Activated T-cell treated with anti-CD3 and anti-CD28 coated beads, Interleukin-2, amount 50 U/mL, for 24 hours (primary cell): ENCODE measurements at regions not wholly inside any gene's neighbourhood (a gene's known extent, or its start where the extent isn't known, plus 50 kb on each side); places are given as distances from the start of the nearest gene placed in this dataset.

Experiments
- DNase-seq: peaks from one replicate; pipeline ENCODE4 v3.0.0-alpha.2; 2020
- H3K27ac Mint-ChIP-seq: 2 replicates; pipeline ENCODE4 v1.8.0; 2020; ENCODE audit warnings: mild to moderate bottlenecking, mixed read lengths
- H3K27me3 Mint-ChIP-seq: 2 replicates; pipeline ENCODE4 v1.8.0; 2020; ENCODE audit warnings: mixed read lengths
- H3K36me3 Mint-ChIP-seq: 2 replicates; pipeline ENCODE4 v1.8.0; 2020; ENCODE audit warnings: low read depth, mixed read lengths
- H3K4me1 Mint-ChIP-seq: 2 replicates; pipeline ENCODE4 v1.8.0; 2020; ENCODE audit warnings: low read depth, mixed read lengths
- H3K4me3 Mint-ChIP-seq: 2 replicates; pipeline ENCODE4 v1.8.0; 2020; ENCODE audit warnings: mild to moderate bottlenecking, moderate library complexity, mixed read lengths
- H3K9me3 Mint-ChIP-seq: 2 replicates; pipeline ENCODE4 v1.8.0; 2020; ENCODE audit warnings: mixed read lengths

GRCh38 chr13:76777096-76777495 is 109.1 kb downstream of the KCTD12 start:
- Mint-ChIP-seq H3K9me3 (no peaks in the 10 kb centered on the region), H3K27ac (no peak overlapping the region), H3K4me3 (no peak overlapping the region), H3K27me3 (peaks cover 7% of the 10 kb centered on the region), H3K4me1 (no peaks in the 10 kb centered on the region), H3K36me3 (no peaks in the 10 kb centered on the region)
- no peak for DNase-seq

GRCh38 chr13:76775088-76775740 is 111.0 kb downstream of the KCTD12 start:
- H3K27me3 Mint-ChIP-seq: peaks cover 2% of the 10 kb centered on the region
- no peaks in the 10 kb centered on the region for H3K9me3 Mint-ChIP-seq
- no peak overlapping the region for H3K27ac Mint-ChIP-seq
- H3K4me1 Mint-ChIP-seq: no peaks in the 10 kb centered on the region
- H3K4me3 Mint-ChIP-seq: no peak overlapping the region
- no peaks in the 10 kb centered on the region for H3K36me3 Mint-ChIP-seq
- no peak for DNase-seq

DNA sequence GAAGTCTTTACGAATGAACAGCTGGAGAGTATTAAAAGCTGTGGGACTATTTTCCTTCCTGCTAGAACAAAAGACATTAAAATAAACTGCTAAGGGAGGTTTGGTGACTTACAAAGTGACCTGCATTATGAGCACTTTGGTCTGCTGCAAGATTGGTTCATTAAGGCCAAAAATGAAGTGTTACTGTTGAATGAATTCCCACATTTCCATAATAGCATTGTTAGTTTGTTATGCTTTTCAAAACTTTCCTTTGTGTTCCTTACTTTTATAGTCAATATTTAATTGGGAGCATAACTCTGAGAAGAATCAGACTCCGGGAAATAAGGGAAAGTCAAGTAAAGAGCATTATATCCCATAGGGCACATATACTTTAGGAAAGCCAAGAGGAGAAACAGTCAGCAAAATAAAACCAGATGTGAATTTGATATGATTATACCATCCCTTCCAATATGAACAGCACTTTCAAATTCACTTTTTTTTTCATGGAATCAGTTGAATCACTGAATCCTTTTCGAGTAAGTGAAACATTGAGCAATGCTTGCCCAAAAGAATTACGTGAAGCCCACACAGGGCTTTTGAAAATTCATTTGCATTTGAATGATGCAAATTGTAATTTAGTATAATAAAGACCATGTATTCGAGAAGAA is 112.6 kb downstream of the KCTD12 start:
- Mint-ChIP-seq H3K4me1 (peaks cover 13% of the 10 kb centered on the region), H3K9me3 (no peaks in the 10 kb centered on the region), H3K27me3 (no peaks in the 10 kb centered on the region), H3K4me3 (no peak overlapping the region), H3K36me3 (no peaks in the 10 kb centered on the region), H3K27ac (no peak overlapping the region)
- DNase-seq: no peak

GRCh38 chr13:76772241-76772640 is 114.0 kb downstream of the KCTD12 start:
- peaks cover 3% of the 10 kb centered on the region for H3K27me3 Mint-ChIP-seq
- H3K4me1 Mint-ChIP-seq: peaks cover 14% of the 10 kb centered on the region
- no peak for DNase-seq
- no peaks in the 10 kb centered on the region for H3K36me3 Mint-ChIP-seq
- H3K4me3 Mint-ChIP-seq: no peak overlapping the region
- no peaks in the 10 kb centered on the region for H3K9me3 Mint-ChIP-seq
- H3K27ac Mint-ChIP-seq: no peak overlapping the region

GRCh38 chr13:76769271-76769791 is 116.9 kb downstream of the KCTD12 start:
- Mint-ChIP-seq H3K27ac (no peak overlapping the region), H3K27me3 (peaks cover 3% of the 10 kb centered on the region), H3K4me3 (no peak overlapping the region), H3K9me3 (no peaks in the 10 kb centered on the region), H3K36me3 (no peaks in the 10 kb centered on the region), H3K4me1 (peaks cover 14% of the 10 kb centered on the region)
- DNase-seq: no peak

DNA sequence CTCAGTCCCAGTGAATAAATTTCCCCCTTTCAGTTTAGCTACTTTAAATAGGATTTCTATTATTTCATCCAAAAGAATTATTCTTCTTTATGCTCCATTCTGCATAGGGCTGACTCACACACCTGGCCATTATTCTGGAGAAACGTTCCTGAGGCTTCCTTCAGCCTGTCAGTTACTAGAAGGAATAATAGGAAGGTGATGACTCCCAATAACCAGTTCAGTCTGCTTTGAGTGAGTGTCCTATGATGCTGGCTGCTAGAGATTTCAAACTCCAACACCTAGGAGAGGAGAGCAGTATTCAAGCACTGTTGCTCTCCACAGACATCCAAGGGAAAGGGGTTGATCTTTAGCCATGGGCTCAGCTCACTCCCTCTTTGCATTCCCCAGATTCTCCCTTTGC is 117.8 kb downstream of the KCTD12 start:
- DNase-seq: no peak
- Mint-ChIP-seq H3K27me3 (peaks cover 3% of the 10 kb centered on the region), H3K36me3 (no peaks in the 10 kb centered on the region), H3K4me1 (peaks cover 14% of the 10 kb centered on the region), H3K4me3 (no peak overlapping the region), H3K27ac (no peak overlapping the region), H3K9me3 (no peaks in the 10 kb centered on the region)

GRCh38 chr13:76764916-76765315 is 121.3 kb downstream of the KCTD12 start:
- H3K36me3 Mint-ChIP-seq: no peaks in the 10 kb centered on the region
- no peaks in the 10 kb centered on the region for H3K9me3 Mint-ChIP-seq
- no peak overlapping the region for H3K4me3 Mint-ChIP-seq
- H3K27ac Mint-ChIP-seq: no peak overlapping the region
- peaks cover 13% of the 10 kb centered on the region for H3K4me1 Mint-ChIP-seq
- DNase-seq: no peak
- H3K27me3 Mint-ChIP-seq: peaks cover 3% of the 10 kb centered on the region

- no peak overlapping the region for H3K4me3 Mint-ChIP-seq
- no peaks in the 10 kb centered on the region for H3K36me3 Mint-ChIP-seq
- DNase-seq: no peak
- H3K27me3 Mint-ChIP-seq: peaks cover 3% of the 10 kb centered on the region
- H3K4me1 Mint-ChIP-seq: peaks cover 9% of the 10 kb centered on the region
- H3K9me3 Mint-ChIP-seq: no peaks in the 10 kb centered on the region
- no peak overlapping the region for H3K27ac Mint-ChIP-seq
Observed at GRCh38 chr13:76764429-76764828, 121.8 kb downstream of the KCTD12 start.

GRCh38 chr13:76762721-76763120 is 123.5 kb downstream of the KCTD12 start:
- Mint-ChIP-seq H3K27ac (no peak overlapping the region), H3K9me3 (no peaks in the 10 kb centered on the region), H3K36me3 (no peaks in the 10 kb centered on the region), H3K27me3 (peaks cover 4% of the 10 kb centered on the region), H3K4me3 (no peak overlapping the region), H3K4me1 (no peaks in the 10 kb centered on the region)
- no peak for DNase-seq

DNA sequence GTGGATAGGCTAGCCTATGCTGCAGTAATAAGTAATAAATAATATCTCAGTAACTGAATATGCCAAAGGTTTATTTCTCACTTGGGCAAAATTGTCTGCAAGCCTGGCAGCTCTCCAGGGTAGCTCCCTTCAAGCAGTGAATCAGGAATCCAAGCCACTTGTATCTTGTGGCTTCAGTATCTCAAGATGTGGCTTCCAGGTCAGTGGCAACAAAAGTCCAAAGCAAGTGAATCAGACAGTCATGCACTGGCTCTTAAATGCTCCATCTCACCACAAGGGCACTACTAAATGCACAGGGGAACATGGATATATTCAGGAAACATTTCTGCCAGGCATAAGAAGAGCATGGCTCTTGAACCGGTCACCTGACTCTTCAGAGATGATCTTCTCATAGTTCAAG is 126.3 kb downstream of the KCTD12 start:
- Mint-ChIP-seq H3K27me3 (peaks cover 6% of the 10 kb centered on the region), H3K27ac (no peak overlapping the region), H3K4me3 (no peak overlapping the region), H3K36me3 (no peaks in the 10 kb centered on the region), H3K4me1 (no peaks in the 10 kb centered on the region), H3K9me3 (no peaks in the 10 kb centered on the region)
- no peak for DNase-seq

GRCh38 chr13:76758738-76759137 is 127.5 kb downstream of the KCTD12 start:
- Mint-ChIP-seq H3K4me1 (no peaks in the 10 kb centered on the region), H3K4me3 (no peak overlapping the region), H3K27me3 (peaks cover 9% of the 10 kb centered on the region), H3K27ac (no peak overlapping the region), H3K9me3 (no peaks in the 10 kb centered on the region), H3K36me3 (no peaks in the 10 kb centered on the region)
- DNase-seq: no peak

DNA sequence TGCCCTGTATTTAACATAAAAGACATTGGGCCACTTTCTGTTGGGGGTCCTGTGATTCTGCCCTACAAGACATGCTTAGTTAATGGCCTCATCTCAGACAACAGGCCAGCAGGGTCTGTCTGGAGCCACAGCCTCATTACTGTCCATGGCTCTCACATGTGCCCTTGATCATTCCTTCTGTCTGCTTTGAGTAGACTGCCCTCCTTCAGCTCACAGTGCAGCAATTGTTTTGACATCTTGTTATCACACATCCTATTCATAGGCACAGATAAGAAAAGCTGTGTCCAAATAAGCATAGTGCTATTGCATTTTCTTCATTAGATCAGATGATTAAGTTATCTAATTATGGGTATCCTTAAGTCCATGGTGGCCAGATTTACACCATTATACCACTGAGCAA is 127.9 kb downstream of the KCTD12 start:
- Mint-ChIP-seq H3K4me1 (no peaks in the 10 kb centered on the region), H3K27me3 (peaks cover 10% of the 10 kb centered on the region), H3K36me3 (no peaks in the 10 kb centered on the region), H3K4me3 (no peak overlapping the region), H3K9me3 (no peaks in the 10 kb centered on the region), H3K27ac (no peak overlapping the region)
- no peak for DNase-seq

GRCh38 chr13:76756451-76756850 is 129.8 kb downstream of the KCTD12 start:
- Mint-ChIP-seq H3K36me3 (no peaks in the 10 kb centered on the region), H3K27ac (no peak overlapping the region), H3K4me3 (no peak overlapping the region), H3K27me3 (peaks cover 11% of the 10 kb centered on the region), H3K4me1 (no peaks in the 10 kb centered on the region), H3K9me3 (no peaks in the 10 kb centered on the region)
- DNase-seq: no peak

DNA sequence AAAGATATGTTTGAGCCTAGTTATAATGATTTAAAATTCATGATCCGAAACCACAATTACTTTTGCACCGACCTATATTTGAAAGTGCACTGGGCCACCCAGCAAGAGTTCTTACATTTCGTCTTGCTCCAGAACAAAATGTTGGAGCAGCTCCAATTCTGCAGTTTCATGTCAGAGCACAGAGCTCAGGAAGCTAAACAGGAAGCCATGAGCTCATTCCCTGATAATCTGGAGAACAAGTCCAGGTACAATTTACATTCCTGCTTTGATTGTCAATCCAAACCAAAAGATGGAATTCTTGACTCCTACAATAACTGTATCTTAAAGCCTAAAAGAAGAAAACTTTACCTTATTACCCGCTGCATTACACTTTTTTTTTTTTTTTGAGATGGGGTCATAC is 131.8 kb downstream of the KCTD12 start:
- no peak overlapping the region for H3K4me3 Mint-ChIP-seq
- H3K27ac Mint-ChIP-seq: no peak overlapping the region
- no peaks in the 10 kb centered on the region for H3K36me3 Mint-ChIP-seq
- no peak for DNase-seq
- no peaks in the 10 kb centered on the region for H3K9me3 Mint-ChIP-seq
- no peaks in the 10 kb centered on the region for H3K4me1 Mint-ChIP-seq
- H3K27me3 Mint-ChIP-seq: peaks cover 11% of the 10 kb centered on the region

- Mint-ChIP-seq H3K4me3 (no peak overlapping the region), H3K9me3 (no peaks in the 10 kb centered on the region), H3K27me3 (peaks cover 5% of the 10 kb centered on the region), H3K27ac (no peak overlapping the region), H3K36me3 (no peaks in the 10 kb centered on the region), H3K4me1 (no peaks in the 10 kb centered on the region)
- no peak for DNase-seq
Observed at GRCh38 chr13:76751278-76751677, 134.9 kb downstream of the KCTD12 start.
